Left ventricle myocardium inferior (tissue), 1 donor: ENCODE measurements at regions not wholly inside any gene's neighbourhood (a gene's known extent, or its start where the extent isn't known, plus 50 kb on each side); places are given as distances from the start of the nearest gene placed in this dataset.

ENCODE experiments used
- DNase-seq: peaks from one replicate; pipeline ENCODE4 v3.0.0-alpha.2; 2020
- H3K27ac ChIP-seq: fragments of 200-600 bp; replicated peaks from 2 replicates; pipeline ENCODE4 v1.8.0; 2021
- H3K27me3 ChIP-seq: fragments of 200-600 bp; 2 replicates; pipeline ENCODE4 v1.8.0; 2021; ENCODE audit warnings: low read depth
- H3K36me3 ChIP-seq: fragments of 200-600 bp; 2 replicates; pipeline ENCODE4 v1.8.0; 2021
- H3K4me1 ChIP-seq: fragments of 200-600 bp; 2 replicates; pipeline ENCODE4 v1.8.0; 2021
- H3K4me3 ChIP-seq: fragments of 200-600 bp; 2 replicates; pipeline ENCODE4 v1.8.0; 2021; ENCODE audit warnings: mild to moderate bottlenecking, moderate library complexity
- H3K9me3 ChIP-seq: fragments of 200-600 bp; replicated peaks from 2 replicates; pipeline ENCODE4 v1.8.0; 2021
- CTCF ChIP-seq: fragments of 200-600 bp; IDR thresholded peaks from 2 replicates; pipeline ENCODE4 v1.8.0; 2021; ENCODE audit warnings: antibody characterized with exemption, mild to moderate bottlenecking, borderline replicate concordance
- intact Hi-C: fragments of 100-400 bp; cut with micrococcal nuclease; formaldehyde crosslinking; loops from one replicate; pipeline ENCODE4 v1.11.0; 2022
- donor health status: DM: no; HTN: yes; CAD: no; lungs with severe emphysema.

GRCh38 chr3:3241596-3241995, 62.1 kb upstream of the CRBN start:
- no peaks in the 10 kb centered on the region for H3K9me3 ChIP-seq
- H3K36me3 ChIP-seq, result no peaks in the 10 kb centered on the region
- intact Hi-C loops, result no loop called here
- no peak overlapping the region for H3K4me3 ChIP-seq
- H3K27me3 ChIP-seq, result peaks cover 32% of the 10 kb centered on the region
- no peak overlapping the region for H3K27ac ChIP-seq
- DNase-seq, result no peak
- H3K4me1 ChIP-seq, result no peaks in the 10 kb centered on the region
- TF ChIP-seq CTCF, result no peak

- intact Hi-C loops, result no loop called here
- H3K4me1 ChIP-seq, result no peaks in the 10 kb centered on the region
- peaks cover 26% of the 10 kb centered on the region for H3K27me3 ChIP-seq
- no peaks in the 10 kb centered on the region for H3K36me3 ChIP-seq
- H3K4me3 ChIP-seq, result no peak overlapping the region
- H3K27ac ChIP-seq, result no peak overlapping the region
- TF ChIP-seq CTCF, result no peak
- H3K9me3 ChIP-seq, result no peaks in the 10 kb centered on the region
- DNase-seq, result no peak
Observed at GRCh38 chr3:3240986-3241385, 61.5 kb upstream of the CRBN start.

- H3K36me3 ChIP-seq, result no peaks in the 10 kb centered on the region
- peaks cover 4% of the 10 kb centered on the region for H3K27me3 ChIP-seq
- intact Hi-C loops, result no loop called here
- H3K4me3 ChIP-seq, result no peak overlapping the region
- no peaks in the 10 kb centered on the region for H3K9me3 ChIP-seq
- no peaks in the 10 kb centered on the region for H3K4me1 ChIP-seq
- no peak for TF ChIP-seq CTCF
- H3K27ac ChIP-seq, result no peak overlapping the region
- no peak for DNase-seq
Observed at GRCh38 chr3:3237979-3238378, 58.5 kb upstream of the CRBN start.

- intact Hi-C loops, result no loop called here
- Histone ChIP-seq H3K27ac (no peak overlapping the region), H3K27me3 (no peaks in the 10 kb centered on the region), H3K36me3 (no peaks in the 10 kb centered on the region), H3K4me3 (no peak overlapping the region), H3K4me1 (no peaks in the 10 kb centered on the region), H3K9me3 (peaks cover 14% of the 10 kb centered on the region)
- no peak for DNase-seq
- TF ChIP-seq CTCF, result no peak
Observed at GRCh38 chr3:3232251-3232650, 52.8 kb upstream of the CRBN start.
